DMS53 (cell line): ENCODE measurements at regions not wholly inside any gene's neighbourhood (a gene's known extent, or its start where the extent isn't known, plus 50 kb on each side); places are given as distances from the start of the nearest gene placed in this dataset.

Source experiments
- DNase-seq: peaks from one replicate; lab custom pipeline; 2025; lab: John Stamatoyannopoulos, UW

DNA sequence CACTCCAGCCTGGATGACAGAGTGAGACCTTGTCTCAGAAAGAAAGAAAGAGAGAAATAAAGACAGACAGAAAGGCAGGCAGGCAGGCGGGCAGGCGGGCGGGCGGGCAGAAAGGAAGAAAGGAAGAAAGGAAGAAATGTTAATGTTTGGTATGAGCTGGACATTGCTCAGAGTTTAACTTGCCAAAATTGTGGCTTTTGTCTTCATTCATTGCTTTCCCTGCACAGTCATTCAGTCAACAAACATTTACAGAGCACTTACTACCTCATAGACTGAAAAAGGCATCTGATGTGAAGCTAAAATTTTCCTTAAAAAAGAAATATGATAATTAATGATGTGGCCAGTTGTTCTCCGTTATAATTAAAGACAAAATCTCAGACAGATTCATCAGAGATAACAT, 247.1 kb downstream of the SPTSSA start:
- no peak for DNase-seq

DNA sequence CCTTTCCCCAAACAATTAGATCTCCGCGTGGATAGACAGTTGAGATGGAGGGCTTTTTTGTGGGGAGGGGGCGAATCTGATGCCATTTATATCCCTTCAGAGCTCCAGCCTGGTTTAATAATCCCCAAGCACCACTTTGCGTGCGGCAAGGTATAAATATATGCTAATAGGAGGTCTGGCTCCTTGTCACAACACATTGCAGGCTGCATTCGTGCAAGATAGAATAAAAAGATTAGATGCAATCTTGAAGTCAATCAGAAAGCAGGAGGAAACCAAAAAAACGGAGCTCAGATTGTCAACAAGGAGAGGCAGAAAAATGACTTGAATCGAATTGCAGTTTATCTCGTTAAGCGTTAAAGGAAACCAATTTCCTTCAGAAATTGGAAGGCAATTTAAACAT, 248.7 kb downstream of the SPTSSA start:
- DNase-seq, result no peak

DNA sequence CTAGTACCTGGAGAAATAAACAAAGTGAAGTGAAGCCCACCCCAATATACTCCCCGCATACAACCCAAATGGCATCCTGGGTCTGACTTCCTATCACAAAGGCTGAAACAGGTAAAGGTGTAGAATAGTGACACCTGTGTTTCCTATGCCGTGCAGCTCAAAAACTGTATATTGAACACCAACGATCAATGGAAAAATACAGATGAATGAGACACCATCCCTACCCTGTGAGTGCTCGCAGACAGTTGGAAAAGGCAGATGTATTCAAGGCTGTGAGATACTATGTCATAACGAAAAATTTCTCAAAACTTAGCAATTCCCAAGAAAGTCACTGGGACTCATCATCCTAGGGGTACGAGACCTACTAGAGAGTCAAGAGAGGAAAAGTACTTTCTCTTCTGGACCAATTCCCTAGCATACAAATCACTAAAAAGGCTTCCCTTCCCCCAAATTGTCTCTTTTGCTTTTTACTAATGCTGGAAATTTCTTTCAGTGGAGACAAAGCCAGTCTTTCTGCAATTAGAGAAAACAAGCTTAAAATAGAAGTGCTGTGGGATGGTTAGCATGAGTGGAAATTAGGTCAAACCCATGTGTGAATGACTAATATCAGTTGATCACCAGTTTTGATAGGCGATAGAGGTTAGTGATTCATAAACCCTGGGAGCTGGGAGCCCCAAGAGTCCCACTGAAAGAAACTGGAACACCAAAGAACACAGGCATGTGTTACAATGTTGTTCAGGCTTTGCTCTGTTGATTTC, 249.7 kb downstream of the SPTSSA start:
- no peak for DNase-seq

DNA sequence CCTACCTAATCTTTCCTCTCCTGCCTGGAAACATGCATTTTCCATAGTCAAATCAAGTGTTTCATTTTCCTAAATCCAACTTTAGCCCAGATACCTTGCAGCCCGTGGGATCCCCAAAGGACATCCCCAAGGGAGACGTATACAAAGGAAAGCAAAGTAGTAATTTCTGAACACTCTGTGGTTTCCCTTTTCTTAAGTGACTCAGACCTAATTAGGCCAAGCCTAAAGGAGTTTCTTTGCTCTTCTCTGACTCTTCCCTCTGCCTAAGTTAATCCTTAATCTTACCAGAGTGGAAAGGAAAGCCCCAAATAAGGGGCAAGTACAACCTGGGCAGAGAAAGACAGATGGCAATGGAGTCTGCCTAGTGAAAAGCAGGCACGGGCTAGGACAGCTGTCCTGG, 250.3 kb downstream of the SPTSSA start:
- DNase-seq, result no peak

DNA sequence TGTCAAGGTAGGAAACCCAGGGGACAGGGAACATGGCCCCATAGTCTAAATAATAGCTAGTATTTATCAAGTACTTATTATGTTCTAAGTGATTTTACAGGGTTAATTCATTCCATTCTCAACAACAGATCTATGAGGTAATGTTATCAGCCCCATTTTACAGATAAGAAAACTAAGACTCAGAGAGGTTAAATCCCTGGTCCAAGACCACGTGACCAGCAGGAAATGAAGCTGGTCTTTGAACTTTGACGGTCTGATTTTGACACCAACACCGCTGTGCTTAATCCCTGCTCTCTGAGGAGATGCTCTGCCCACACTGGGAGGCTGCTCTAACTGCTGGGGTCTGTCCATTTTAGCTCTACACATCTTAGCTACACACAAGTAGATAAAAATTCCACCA, 253.5 kb downstream of the SPTSSA start:
- no peak for DNase-seq

DNA sequence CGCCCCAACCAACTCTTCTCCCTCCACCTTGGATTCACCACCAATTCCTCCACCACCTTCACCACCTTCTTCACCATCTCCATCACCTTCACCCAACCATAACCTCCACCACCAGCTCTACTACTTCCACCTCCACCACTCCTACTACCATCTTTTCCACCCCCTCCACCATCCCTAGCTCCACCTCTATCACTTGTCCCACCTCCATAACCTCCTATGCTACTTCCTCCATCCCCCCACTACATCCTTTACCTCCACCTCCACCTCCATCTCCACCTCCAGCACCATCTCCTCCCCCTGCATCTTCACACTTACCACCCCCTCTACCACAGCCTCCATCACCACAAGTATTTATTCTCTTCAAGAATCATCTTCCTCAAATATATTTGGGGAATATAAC, 254.9 kb upstream of the EGLN3 start:
- no peak for DNase-seq

DNA sequence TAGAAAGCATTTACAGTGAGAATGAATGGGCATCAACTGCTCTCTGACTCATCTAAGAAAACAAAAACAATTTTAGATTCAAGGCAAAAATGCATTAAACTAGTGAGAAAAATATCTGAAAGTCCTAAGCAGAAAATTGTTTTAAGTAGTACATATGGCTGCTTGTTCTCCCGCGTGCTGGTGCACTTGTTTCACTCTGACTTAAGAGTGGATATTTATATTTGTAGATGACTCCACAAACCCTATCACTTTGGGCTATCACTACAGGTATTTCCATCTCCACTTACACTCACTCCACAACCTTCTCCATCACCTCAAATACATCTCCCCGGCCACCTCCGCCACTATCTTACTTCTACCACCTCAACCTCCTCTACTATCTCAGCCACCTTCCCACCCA, 253.9 kb upstream of the EGLN3 start:
- no peak for DNase-seq

DNA sequence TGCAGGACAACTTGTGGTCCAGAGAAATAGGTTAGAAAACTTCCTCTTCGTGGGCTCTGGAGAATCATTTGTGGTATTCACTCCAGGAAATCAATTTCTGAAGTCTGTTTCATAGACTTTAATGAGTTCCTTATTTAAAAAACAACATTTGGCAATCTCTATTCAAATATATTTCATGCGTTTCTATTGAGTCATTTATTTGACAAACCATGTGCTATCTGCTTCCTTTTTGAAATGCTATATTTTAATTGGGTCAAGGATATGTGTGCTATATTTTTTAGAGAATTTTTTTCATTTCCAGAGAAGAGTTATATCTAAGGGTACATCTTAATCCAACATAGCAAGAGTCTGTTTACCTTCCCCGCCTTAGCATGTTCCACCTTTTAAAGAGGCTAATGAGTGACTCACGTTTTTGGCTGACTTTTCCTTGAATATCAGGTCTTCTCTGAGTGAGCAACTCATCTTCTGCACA, 252.4 kb upstream of the EGLN3 start:
- DNase-seq, result no peak

DNA sequence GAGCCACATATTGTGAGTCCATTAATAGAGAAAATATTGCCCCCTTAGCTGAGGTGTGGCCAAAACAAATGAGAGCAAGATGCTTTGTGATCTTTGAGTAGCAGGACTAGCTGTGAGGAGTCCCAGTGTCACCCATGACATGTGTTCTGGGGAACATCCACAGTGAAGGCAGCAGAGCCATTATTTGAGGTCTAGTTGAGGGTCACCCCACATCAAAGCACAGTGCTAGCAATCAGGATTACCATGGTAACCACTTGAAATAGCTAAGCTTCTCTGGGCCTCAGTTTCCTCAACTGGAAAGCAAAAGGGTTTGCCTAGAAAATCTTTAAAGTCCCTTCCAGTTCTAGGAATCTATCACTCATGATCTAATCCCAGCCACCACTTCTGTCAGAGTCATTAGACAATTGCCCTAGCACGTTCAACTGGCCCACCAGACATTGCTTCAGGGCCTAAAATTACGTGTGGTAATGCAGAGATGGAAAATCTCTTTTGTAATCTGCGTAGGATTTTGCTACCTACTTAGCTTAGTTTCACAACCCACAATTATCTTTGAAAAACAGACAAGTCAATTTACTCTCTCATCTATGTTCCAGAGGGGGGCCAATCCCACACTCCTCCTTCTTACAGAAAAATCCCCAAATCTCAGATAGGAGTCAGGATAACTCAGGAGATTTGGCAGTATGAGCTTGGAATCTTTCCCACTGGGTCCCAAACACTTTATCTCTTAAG, 251.2 kb upstream of the EGLN3 start:
- DNase-seq, result no peak

DNA sequence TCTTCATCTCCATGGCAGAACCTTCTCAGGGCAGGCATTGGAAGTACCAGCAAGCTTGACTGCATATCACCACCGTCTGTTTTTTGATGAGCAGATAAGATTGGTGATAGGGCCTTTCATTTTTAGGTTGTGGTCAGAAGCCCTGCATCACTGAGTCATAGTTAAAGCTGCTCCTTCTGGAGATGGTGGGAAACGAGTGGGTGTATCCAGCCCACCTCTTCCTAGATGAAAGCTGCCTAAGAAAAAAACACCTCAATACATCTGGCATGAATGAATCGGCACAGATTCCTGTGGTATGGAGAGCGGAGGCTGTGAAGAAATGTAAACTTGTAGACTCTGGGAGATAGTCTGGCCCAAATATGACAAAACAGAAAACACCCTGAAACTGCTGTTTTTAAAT, 248.7 kb upstream of the EGLN3 start:
- DNase-seq, result no peak

DNA sequence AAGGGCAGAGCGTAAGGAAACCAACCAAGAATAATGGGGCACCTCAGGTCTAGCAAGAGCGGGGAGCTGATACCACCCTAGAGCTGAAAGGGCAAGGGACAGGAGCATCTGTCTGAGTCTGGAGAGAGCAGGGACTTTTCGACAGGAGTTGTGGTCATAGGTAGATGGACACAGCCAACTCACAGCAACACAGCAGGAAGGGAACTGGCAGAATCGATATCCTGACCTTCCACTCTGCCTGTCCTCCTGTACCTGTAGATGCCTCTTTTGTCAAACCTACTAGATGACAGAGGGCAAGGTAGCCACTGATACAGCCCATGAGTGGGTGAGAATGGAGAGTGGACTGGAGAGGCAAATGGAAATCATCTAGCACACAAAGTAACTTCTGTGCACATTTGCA, 247.2 kb upstream of the EGLN3 start:
- DNase-seq, result no peak

DNA sequence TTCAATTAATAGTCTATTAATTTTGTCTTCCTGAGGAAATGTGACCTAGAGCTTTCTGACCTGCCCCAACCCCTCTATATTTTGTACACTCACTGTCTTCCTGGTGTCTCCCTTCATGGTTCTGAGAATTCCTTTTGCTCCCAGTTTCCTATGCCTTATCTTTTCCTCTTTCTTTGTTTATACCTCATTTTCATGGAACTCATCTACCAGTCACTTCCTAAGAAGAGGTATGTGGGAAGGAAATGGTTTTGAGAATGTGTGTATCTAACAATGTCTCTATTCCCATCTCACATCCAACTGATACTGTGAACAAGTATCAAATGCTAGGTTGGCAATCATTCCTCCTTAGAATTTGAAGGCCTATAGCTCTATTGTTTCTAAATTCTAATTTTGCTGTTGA, 245.1 kb upstream of the EGLN3 start:
- DNase-seq, result no peak

DNA sequence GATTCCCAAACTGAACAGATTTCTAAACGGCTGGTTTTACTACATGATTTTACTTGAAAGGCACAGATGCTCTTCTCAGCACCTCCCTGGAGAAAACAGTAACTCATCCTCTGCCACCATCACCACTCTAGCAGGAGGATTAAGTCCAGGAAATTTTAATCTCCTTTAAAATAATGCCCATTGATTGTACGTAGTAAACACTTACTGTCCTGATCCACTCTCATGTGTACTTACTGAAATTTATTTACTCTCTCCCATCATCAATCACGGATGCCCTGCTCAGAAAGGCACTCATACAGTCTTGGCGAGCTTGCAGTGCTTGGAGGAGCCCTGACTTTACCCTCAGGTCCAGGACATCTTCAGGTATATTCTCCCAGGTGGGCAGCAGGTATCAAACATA, 239.8 kb upstream of the EGLN3 start:
- no peak for DNase-seq

DNA sequence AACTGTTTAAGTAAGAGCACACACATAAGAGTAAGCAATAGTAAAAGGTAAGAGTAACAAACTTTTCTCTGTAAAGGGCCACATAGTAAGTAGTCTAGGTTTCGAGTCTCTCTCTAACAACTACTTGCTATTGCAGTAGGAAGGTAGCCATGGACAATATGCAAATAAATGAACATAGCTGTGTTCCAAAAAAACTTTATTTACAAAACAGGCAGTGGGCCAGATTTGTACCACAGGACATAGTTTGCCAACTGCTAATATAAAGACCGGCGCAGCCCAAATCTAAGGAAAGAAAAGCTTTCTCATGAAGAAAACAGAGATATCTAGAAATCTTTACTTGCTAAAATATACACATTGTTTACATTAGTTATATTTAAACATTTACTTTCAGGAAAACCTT, 239.0 kb upstream of the EGLN3 start:
- no peak for DNase-seq

DNA sequence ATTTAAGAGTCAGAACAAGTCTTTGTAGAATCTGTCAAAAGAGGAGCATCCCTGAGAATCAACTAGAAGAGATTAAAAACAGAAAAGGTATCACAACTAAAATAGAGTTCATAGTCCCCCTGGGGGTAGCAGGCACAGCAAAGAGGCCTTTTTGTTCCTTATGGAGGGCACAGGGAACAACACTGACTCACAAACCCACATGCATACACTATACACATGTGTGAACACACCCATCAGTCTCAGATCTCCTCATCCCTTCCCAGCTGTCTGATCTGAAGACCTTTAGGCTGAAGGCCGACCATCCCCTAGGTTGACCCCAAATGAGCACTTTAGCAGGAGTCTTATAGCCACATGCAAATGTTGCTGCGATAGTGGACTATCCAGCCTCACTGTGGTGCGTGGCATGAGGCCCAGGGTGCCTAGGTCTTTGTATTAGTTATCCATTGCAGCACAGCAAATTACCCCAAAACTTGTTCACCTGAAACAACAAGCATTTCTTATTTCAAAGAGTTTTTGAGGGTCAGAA, 236.7 kb upstream of the EGLN3 start:
- DNase-seq, result no peak

DNA sequence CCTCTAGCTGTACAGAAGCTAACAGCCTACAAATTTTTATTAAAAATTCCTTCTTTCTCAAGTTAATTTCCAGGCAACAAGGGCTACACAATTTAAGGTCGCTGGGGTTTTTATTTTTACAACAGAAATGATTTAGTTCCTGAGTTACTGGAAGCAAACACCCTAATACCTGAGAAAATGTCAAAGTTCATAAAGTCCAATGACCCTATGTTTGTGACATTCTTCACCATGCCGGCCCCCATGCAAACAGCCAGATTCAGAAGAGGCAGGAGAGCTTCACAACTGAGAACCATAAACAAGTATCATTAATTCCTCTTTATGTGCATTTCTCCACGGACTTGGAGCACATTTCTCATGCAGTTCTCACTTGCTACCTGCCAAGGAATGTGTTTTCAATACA, 236.2 kb upstream of the EGLN3 start:
- DNase-seq, result no peak

DNA sequence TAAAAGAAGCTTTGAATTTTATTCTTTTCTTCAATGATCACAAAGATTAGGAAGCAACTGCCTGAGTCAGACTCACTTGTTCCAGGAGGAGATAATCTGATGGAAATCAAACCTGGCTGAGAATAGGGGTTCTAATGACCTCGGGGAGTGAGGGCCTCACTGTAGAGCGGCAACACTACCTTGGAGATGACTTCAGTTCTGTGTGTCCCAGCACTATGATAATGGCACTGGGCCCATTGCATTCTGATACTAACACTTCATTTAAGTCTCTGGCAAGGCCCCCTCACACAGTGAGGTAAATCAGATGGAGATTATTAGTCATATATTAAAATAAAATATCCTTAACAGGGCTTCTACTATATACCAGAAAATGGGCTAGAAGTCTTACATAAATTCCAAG, 233.3 kb upstream of the EGLN3 start:
- no peak for DNase-seq

DNA sequence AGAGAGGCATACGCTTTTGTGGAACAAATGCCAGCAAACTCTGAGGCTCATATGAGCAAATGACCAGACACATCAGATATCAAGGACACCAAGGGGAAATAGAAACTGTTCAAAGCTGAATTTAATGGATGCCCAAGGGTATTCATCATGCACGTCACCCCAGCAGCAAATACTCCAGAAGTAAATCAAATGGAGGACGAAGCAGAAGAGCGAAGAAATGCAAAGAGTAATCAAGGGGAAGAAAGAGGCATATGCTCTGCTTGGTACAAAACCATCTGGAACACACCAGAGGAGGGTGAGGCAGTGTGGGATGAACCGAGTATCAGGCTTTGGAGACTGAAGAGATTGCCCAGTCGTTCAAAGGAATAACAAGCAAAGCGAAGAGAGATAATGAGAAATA, 232.6 kb upstream of the EGLN3 start:
- DNase-seq, result no peak

DNA sequence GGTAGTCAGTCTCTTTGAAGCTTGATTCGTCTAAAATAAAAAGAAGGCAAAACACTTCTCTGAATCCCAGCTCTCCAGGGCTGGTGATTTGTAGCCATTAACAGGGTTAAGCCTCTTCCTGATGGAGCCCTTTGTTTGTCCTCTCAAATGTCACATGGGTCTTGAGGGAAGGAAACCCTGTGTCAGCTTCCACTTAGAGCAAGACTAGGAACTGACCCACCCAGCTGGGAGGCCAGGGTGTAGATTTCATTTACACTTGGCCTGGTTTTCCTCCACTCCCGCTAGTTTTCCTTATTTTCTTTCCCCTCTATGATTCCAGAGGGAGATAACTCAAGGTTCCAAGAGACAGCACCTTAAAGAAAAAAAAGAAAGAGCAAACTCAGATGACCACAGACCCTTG, 230.5 kb upstream of the EGLN3 start:
- DNase-seq, result peak; percentile 77

DNA sequence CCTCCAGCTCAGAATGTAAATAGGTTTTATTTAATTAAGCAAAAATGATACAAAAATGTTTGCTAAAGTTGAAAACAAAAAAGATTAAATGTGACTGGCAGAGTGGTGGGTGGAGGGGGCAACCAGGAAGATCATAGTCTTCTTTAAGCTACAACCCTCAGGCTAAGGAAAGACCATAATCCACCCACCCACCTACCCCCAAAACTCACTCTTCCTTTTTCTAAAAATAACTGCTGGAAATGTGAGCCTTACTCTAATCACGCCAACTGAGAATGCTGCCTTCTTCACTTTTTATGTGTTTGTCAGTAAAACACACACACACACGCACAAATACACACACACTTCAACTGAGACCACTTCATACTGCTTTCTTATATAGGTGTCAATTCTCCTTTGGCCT, 230.0 kb upstream of the EGLN3 start:
- peak; percentile 59 for DNase-seq

DNA sequence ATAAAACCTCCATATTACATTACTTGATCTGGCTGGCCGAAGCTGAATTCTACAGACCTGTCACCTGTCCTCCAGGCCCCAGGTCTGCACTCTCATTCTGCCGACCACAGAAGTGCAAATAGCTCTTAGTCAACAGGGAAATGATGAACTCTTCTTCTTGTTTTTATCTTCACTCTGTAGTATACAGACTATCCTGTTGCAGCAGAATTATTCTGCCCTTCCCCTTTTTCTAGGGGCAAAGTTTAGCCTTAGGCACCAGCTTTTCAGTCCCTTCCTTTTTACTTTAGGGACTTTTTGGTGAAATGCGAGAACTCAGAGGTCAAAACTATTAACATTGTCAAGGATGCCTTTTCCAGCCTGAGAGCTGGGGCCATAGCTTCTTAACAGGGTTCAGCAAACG, 229.6 kb upstream of the EGLN3 start:
- DNase-seq, result peak; percentile 86

DNA sequence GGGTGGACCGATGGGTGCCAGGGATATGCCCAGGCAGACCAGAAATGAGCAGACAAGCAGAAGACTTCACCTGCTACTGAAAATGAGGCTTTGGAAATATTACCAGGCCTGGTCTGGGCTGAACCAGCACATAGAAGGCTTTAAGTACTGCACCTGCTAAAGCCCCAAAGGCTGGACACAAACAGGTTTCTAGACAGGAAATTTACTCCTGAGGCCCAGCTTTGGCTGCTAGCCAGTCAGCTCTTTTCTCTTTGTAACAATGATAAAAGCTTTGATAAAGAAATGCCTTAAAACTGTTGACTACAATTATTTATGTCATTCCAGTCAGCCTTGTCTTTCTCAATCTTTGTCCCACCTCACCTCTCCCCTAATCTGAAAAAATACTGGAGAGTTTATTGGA, 228.9 kb upstream of the EGLN3 start:
- DNase-seq, result peak; percentile 86

DNA sequence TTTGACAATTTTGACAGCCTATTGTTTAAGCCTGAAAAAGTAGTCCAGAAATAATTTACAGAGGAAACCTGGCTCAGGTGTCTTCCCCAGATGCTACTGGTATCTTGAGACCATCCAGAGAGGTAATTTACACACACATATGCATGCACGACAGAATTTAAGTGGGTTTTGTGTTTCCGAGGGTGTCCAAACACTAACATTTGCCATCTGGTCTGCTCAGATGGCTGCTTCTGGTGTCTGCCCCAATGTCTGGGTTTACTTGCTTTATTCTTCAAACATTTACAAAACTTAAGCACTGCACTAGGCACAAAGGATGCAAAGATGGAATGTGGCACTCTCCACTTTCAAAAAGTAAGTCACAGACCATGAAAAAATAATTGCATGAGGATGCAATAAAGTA, 226.6 kb upstream of the EGLN3 start:
- DNase-seq, result no peak

DNA sequence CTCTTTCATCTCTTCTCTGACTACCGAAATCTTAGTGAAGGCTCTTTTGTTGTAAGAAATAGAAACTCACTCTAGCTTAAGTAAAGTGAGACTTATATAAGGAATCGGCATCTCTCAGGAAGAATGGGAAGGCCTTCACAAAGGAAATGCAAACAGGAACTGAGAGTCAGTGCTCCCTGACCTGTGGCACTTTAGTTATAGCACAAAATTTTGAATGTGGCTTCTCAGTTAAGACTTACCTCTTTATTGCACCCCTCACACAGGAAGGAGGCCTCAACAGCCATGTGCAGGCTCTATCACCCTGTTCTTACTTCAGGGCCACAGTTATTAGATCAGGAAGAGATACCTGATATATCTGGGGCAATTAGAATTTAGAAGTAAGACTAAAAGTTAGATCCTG, 224.7 kb upstream of the EGLN3 start:
- no peak for DNase-seq
